Endodermal cell (in vitro differentiated cells): ENCODE measurements at regions not wholly inside any gene's neighbourhood (a gene's known extent, or its start where the extent isn't known, plus 50 kb on each side); places are given as distances from the start of the nearest gene placed in this dataset.
"Not testable (repeated sequence)": the region's sequence is repeated elsewhere in the genome, so short reads cannot be mapped to it uniquely, and the experiment has no call there.

Experiments
- DNase-seq: peaks from one replicate; pipeline ENCODE4 v3.0.0-alpha.2; 2017
- H3K27ac ChIP-seq: 2 replicates; pipeline ENCODE4 v1.5.1; 2013; ENCODE audit warnings: mild to moderate bottlenecking, low read depth, low read length, moderate library complexity
- H3K27me3 ChIP-seq: 2 replicates; pipeline ENCODE4 v1.6.1; 2013; ENCODE audit warnings: mild to moderate bottlenecking, low read length, moderate library complexity; ENCODE audit not compliant: insufficient read depth, control insufficient read depth, poor library complexity, severe bottlenecking
- H3K36me3 ChIP-seq: 2 replicates; pipeline ENCODE4 v1.7.0; 2013; ENCODE audit warnings: mild to moderate bottlenecking, low read length, moderate library complexity; ENCODE audit not compliant: control insufficient read depth, insufficient read depth
- H3K4me1 ChIP-seq: one replicate; pipeline ENCODE4 v1.7.0; 2013; ENCODE audit warnings: low read length; ENCODE audit not compliant: control insufficient read depth, insufficient read depth
- H3K4me3 ChIP-seq: 2 replicates; pipeline ENCODE4 v1.5.1; 2013; ENCODE audit warnings: mild to moderate bottlenecking, low read length, moderate library complexity
- H3K9ac ChIP-seq: 2 replicates; pipeline ENCODE4 v1.6.1; 2013; ENCODE audit warnings: mild to moderate bottlenecking, low read length, moderate library complexity; ENCODE audit not compliant: poor library complexity, severe bottlenecking; ENCODE audit errors: extremely low read depth
- H3K9me3 ChIP-seq: 2 replicates; pipeline ENCODE4 v1.6.1; 2013; ENCODE audit warnings: mild to moderate bottlenecking, low read length, moderate library complexity; ENCODE audit not compliant: control insufficient read depth
- H3K27ac Mint-ChIP-seq: 2 replicates; pipeline ENCODE4 v1.8.0; 2020; ENCODE audit warnings: mixed read lengths
- H3K27me3 Mint-ChIP-seq: 2 replicates; pipeline ENCODE4 v1.8.0; 2021; ENCODE audit warnings: mild to moderate bottlenecking, mixed read lengths; ENCODE audit not compliant: insufficient read depth
- H3K36me3 Mint-ChIP-seq: 2 replicates; pipeline ENCODE4 v1.8.0; 2020; ENCODE audit warnings: low read depth, mixed read lengths
- H3K4me1 Mint-ChIP-seq: 2 replicates; pipeline ENCODE4 v1.8.0; 2020; ENCODE audit warnings: mixed read lengths
- H3K4me3 Mint-ChIP-seq: 2 replicates; pipeline ENCODE4 v1.8.0; 2020; ENCODE audit warnings: mild to moderate bottlenecking, moderate library complexity, mixed read lengths
- H3K9me3 Mint-ChIP-seq: 2 replicates; pipeline ENCODE4 v1.8.0; 2020; ENCODE audit warnings: mild to moderate bottlenecking, mixed read lengths
- WGBS, 2 experiments: methylation state at CpG; one replicate each; pipeline versions ENCODE4 v1.1.5 to v1.1.7; 2013; ENCODE audit warnings: missing lambda C conversion rate in 2 of 2, mixed read lengths in 1 of 2; ENCODE audit not compliant: insufficient coverage in 1 of 2, insufficient read length in 1 of 2; 5-methylcytosine and 5-hydroxymethylcytosine counted together

DNA sequence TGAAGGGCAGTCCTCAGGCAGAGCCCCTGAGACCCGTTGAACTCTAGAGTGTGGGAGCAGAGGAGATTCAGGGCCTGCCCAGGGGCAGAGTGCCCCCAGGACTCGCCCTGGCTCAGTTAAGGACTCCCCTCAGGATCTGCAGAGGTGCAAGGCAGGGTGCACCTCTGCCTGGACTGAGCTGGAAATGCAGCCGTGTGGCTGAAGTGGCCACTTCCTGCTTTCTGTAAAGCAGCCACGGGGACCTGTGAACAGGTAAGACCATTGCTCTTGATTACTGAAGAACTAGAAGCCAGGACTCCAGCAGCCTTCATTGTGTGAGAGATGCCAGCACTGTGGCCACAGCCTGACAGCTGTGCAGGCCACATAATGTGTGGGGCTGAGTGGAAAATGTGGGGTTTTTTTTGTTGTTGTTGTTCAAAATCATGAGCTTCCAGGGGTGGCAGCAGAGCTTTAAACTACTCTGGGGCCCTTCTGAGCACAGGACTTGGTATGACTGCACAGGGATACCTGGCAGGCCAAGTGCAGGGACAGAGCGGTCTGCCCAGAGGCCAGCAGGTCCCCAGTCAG lies 339.8 kb downstream of the CACNA1B start:
- WGBS, 2 experiments: 50% methylated on average over 3 of the region's 5 CpGs; no CpG with 5 or more reads in 1 of the 2 experiments
- H3K9me3 ChIP-seq, H3K9ac ChIP-seq, H3K4me3 Mint-ChIP-seq, H3K4me1 ChIP-seq, H3K9me3 Mint-ChIP-seq, H3K4me1 Mint-ChIP-seq, H3K4me3 ChIP-seq, H3K27me3 ChIP-seq, H3K27ac ChIP-seq, H3K36me3 Mint-ChIP-seq, H3K36me3 ChIP-seq: not testable (repeated sequence)
- H3K27me3 Mint-ChIP-seq: peaks cover 19% of the 10 kb centered on the region
- peak overlapping the region; percentile 88 for H3K27ac Mint-ChIP-seq
- DNase-seq: peak; percentile 51

DNA sequence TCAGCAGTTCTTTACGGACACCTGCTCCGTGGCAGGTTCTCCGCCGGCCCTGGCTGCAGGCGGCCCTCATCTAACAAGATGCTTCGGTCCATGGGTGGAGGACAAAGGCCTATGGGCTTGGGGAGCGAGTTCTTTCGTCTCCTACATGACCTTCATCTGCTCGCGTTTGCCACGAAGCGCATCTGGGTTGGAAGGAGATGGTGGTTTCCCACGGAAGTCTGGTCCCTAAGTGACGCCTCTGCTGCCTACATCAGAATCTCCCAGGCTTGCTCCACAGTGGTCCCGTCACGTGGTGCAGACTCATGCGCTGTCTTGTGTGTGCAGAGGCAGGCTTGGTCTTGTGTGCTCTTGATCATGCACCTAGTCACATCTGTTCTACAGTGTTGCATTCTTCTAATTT lies 341.7 kb downstream of the CACNA1B start:
- H3K4me1 Mint-ChIP-seq, H3K9me3 Mint-ChIP-seq, H3K4me1 ChIP-seq, H3K27ac ChIP-seq, H3K27me3 ChIP-seq, H3K9ac ChIP-seq, H3K36me3 ChIP-seq, H3K36me3 Mint-ChIP-seq, H3K27ac Mint-ChIP-seq, H3K4me3 ChIP-seq, H3K9me3 ChIP-seq, H3K4me3 Mint-ChIP-seq: not testable (repeated sequence)
- WGBS, 2 experiments: 79% methylated on average over 8 of the region's 17 CpGs; no CpG with 5 or more reads in 1 of the 2 experiments
- DNase-seq: peak; percentile 8
- peaks cover 17% of the 10 kb centered on the region for H3K27me3 Mint-ChIP-seq

DNA sequence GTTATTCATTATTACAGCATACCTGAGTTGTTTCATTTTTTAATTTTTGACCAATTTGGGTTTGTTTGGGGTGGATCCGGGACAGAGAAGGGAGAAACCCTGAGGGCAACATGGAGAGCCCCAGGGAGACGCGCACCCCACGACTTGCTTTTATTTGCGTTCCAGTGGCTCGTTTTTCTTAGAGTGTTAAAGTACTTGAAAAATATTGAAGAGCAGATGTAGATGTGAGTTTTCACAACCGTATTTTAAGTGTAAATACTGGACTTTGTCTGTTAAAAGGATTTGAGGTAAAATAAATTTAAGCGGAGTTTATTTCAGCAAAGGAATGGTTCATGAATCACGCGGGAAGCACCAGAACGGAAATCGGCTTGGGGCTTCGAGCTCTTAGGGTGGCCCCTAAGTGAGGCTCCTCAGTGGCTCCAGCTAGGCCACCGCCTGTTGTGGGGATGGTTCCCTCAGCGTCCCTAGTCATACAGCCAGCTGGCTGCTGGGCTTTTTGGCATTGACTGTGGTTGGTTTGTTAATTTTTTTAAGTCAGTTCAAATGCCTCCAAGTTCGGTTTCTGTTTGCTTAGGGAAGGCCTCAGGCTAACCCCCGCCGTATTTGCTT lies 344.0 kb downstream of the CACNA1B start:
- not testable (repeated sequence) for H3K9me3 Mint-ChIP-seq, H3K36me3 Mint-ChIP-seq, DNase-seq, H3K36me3 ChIP-seq, H3K27me3 ChIP-seq, H3K27ac ChIP-seq, H3K4me1 Mint-ChIP-seq, H3K9ac ChIP-seq, H3K4me1 ChIP-seq, H3K9me3 ChIP-seq, H3K4me3 ChIP-seq
- WGBS, 2 experiments: 33% methylated on average over 1 of the region's 18 CpGs; no CpG with 5 or more reads in 1 of the 2 experiments
- Mint-ChIP-seq H3K27ac (peak overlapping the region; percentile 94), H3K4me3 (peak overlapping the region; percentile 65), H3K27me3 (peaks cover 12% of the 10 kb centered on the region)

DNA sequence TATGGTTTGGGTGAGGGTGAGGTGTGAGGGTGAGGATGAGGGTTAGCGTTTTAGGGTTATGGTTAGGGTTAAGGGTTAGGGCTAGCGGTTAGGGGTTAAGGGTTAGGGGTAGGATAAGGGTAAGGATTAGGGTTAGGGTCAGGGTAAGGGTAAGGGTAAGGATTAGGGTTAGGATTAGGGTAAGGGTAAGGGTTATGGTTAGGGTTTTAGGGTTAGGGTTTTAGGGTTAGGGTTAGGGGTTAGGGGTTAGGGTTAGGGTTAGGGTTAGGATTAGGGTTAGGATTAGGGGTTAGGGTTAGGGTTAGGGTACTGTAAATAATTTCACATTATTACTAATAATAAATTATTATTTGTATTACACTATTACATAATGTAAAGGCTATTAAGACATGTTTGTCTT lies 359.5 kb downstream of the CACNA1B start:
- H3K4me1 Mint-ChIP-seq: not testable (repeated sequence)

DNA sequence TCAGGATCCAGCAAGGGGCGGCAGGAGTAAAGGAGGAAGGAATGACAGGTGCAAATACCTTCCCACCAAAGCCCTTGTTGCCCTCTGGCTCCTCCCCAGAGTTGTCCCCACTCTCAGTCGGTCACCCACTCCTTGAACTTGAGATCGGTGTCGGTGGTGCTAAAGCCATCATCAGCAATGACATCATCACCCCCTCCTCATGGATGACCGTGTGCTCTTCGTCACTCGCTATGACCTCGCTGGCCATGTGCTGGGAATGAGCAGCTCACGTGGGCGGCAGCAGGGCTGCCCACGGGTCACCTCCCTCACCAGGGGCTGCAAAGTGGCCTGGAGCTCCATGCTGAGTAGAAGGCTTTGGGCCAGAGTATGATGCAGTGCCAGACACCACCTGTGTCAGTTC lies 405.3 kb downstream of the CACNA1B start:
- not testable (repeated sequence) for H3K9me3 Mint-ChIP-seq, H3K27me3 ChIP-seq, H3K27ac Mint-ChIP-seq, H3K9me3 ChIP-seq, H3K27me3 Mint-ChIP-seq, H3K27ac ChIP-seq, H3K36me3 Mint-ChIP-seq, DNase-seq, H3K4me1 ChIP-seq, H3K4me1 Mint-ChIP-seq, H3K9ac ChIP-seq, H3K4me3 ChIP-seq, H3K36me3 ChIP-seq, H3K4me3 Mint-ChIP-seq
- WGBS, 2 experiments: no CpG with 5 or more reads among the region's 11 CpGs

More for the DNA sequence above, 359.5 kb downstream of the CACNA1B start:
- not testable (repeated sequence) for H3K4me3 Mint-ChIP-seq, H3K9me3 ChIP-seq, H3K27ac Mint-ChIP-seq, H3K4me3 ChIP-seq, H3K9me3 Mint-ChIP-seq, DNase-seq, H3K27me3 Mint-ChIP-seq, H3K4me1 ChIP-seq, H3K36me3 Mint-ChIP-seq, H3K27me3 ChIP-seq, H3K9ac ChIP-seq, H3K27ac ChIP-seq, H3K36me3 ChIP-seq
- WGBS, 2 experiments: no CpG with 5 or more reads among the region's 2 CpGs
